ENCODE measurements at regions not wholly inside any gene's neighbourhood (a gene's known extent, or its start where the extent isn't known, plus 50 kb on each side); places are given as distances from the start of the nearest gene placed in this dataset.

DNA sequence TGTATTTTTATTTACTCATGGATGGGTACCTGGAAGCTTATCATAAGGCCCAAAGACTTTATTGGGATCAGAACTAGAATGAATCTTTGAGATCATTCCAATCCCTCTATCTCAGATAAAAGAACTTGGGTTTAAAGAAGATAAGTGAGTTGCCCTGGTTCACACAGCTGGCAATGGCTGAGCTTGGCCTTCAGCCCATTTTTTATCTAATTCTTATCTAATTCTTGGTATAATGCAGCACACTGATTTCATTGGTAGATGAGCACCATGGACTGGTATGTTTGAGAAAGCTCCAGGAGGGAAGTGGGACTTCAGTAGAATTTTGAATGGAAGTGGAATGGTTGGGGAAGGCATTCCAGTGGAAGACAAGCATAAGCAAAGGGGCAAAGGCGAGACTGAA lies 558.9 kb downstream of the REEP3 start:
- CTCF ChIA-PET, result no interaction called here
- POLR2A ChIA-PET (ENCODE audit: low non-redundant PET), result no interaction called here

DNA sequence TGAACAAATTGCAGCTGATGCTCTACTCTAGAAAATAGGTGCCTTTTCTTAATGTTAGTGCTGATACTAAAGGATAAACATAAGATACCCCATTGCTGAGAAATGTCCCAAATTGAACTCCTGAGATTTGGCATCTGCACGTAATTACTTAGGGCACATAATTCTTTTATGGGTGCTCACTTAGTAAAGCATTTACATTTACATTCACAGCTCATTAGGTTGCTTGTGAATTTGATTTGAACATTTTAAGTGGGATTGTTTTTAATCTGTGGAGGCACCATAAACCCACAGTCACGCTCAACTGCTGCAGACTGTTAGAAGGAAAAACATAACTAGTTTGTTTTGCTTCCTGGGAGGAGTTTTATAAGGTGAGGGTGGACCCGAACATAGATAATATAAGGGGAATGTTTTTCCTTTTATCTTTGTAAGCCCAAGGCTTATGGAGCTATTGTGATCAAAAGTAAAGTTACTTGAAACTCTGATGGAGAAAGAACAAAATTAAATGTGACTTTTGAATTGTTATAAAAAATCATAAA lies 560.8 kb downstream of the REEP3 start:
- no peak overlapping the region for H3K4me3 ChIP-seq (ENCODE audit: low read depth, low read length, poor library complexity, severe bottlenecking)
- POLR2A ChIA-PET (ENCODE audit: low non-redundant PET), result no interaction called here
- no TSS peak for BruUV-seq (replicated peaks)
- H3K36me3 ChIP-seq (ENCODE audit: insufficient read depth, low read length, poor library complexity, severe bottlenecking), result no peaks in the 10 kb centered on the region
- no peaks in the 10 kb centered on the region for H3K9me3 ChIP-seq (ENCODE audit: low read depth, low read length, poor library complexity, severe bottlenecking)
- no peaks in the 10 kb centered on the region for H3K4me1 ChIP-seq (ENCODE audit: insufficient read depth, low read length, poor library complexity, severe bottlenecking)
- no peak overlapping the region for H3K27ac ChIP-seq (ENCODE audit: low read depth, low read length, poor library complexity, severe bottlenecking)
- CTCF ChIA-PET, result no interaction called here
- TF ChIP-seq, protein P1, sequence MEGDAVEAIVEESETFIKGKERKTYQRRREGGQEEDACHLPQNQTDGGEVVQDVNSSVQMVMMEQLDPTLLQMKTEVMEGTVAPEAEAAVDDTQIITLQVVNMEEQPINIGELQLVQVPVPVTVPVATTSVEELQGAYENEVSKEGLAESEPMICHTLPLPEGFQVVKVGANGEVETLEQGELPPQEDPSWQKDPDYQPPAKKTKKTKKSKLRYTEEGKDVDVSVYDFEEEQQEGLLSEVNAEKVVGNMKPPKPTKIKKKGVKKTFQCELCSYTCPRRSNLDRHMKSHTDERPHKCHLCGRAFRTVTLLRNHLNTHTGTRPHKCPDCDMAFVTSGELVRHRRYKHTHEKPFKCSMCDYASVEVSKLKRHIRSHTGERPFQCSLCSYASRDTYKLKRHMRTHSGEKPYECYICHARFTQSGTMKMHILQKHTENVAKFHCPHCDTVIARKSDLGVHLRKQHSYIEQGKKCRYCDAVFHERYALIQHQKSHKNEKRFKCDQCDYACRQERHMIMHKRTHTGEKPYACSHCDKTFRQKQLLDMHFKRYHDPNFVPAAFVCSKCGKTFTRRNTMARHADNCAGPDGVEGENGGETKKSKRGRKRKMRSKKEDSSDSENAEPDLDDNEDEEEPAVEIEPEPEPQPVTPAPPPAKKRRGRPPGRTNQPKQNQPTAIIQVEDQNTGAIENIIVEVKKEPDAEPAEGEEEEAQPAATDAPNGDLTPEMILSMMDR (conservative IDR thresholded peaks at IDR 0.05; ENCODE audit: low read depth, low read length), result no peak
- no peak for TF ChIP-seq EZH2 (IDR thresholded peaks at IDR 0.05; ENCODE audit: borderline replicate concordance, low read depth, low read length, poor library complexity, severe bottlenecking)
- DNase-seq (ENCODE audit: low spot score), result no peak
- intact Hi-C loops (cut with micrococcal nuclease; ENCODE audit: unreplicated experiment), result no loop called here
- peaks cover 4% of the 10 kb centered on the region for H3K27me3 ChIP-seq (replicated peaks; ENCODE audit: insufficient read depth, low read depth, low read length, poor library complexity)

More for the DNA sequence above, 558.9 kb downstream of the REEP3 start:
- no peaks in the 10 kb centered on the region for H3K9me3 ChIP-seq (ENCODE audit: low read depth, low read length, poor library complexity, severe bottlenecking)
- peaks cover 4% of the 10 kb centered on the region for H3K27me3 ChIP-seq (replicated peaks; ENCODE audit: insufficient read depth, low read depth, low read length, poor library complexity)
- no peak overlapping the region for H3K4me3 ChIP-seq (ENCODE audit: low read depth, low read length, poor library complexity, severe bottlenecking)
- TF ChIP-seq, protein P1 (conservative IDR thresholded peaks at IDR 0.05; ENCODE audit: low read depth, low read length), result no peak
- TF ChIP-seq EZH2 (IDR thresholded peaks at IDR 0.05; ENCODE audit: borderline replicate concordance, low read depth, low read length, poor library complexity, severe bottlenecking), result no peak
- intact Hi-C loops (cut with micrococcal nuclease; ENCODE audit: unreplicated experiment), result no loop called here
- BruUV-seq (replicated peaks), result no TSS peak
- no peaks in the 10 kb centered on the region for H3K4me1 ChIP-seq (ENCODE audit: insufficient read depth, low read length, poor library complexity, severe bottlenecking)
- H3K36me3 ChIP-seq (ENCODE audit: insufficient read depth, low read length, poor library complexity, severe bottlenecking), result no peaks in the 10 kb centered on the region
- no peak overlapping the region for H3K27ac ChIP-seq (ENCODE audit: low read depth, low read length, poor library complexity, severe bottlenecking)
- no peak for DNase-seq (ENCODE audit: low spot score)

DNA sequence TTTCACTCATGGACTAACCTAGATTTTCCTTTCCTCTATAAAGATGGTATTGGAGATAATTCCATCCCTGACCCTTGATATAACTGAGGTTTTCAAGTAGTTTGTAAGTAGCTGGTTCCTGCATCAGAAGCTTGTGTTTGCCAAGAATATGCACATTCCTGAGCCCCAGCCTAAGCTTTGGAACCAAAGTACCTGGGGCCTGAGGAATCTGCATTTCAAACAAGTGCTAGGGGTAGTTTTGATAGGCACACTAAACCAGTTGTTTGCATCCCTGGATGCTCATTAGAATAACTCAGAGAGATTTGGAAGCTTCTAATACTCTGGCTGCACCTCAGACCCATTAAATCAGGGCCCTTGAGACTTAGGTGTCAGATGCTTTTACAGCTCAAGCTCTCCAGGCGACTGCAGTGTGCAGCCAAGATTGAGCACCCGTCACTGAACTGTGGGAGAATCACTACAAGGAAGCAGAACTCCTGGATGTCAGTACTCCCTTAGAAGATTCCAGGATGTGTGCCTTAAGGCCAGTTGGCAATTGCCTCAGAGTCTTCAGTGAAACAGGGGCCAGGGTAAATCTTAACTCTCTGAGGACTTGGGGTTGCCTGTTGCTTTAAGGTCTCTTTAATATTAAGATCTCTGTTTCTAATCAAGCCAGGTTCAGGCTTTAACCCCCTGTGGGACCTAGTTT lies 565.0 kb downstream of the REEP3 start:
- no peak overlapping the region for H3K4me3 ChIP-seq (ENCODE audit: low read depth, low read length, poor library complexity, severe bottlenecking)
- H3K4me1 ChIP-seq (ENCODE audit: insufficient read depth, low read length, poor library complexity, severe bottlenecking), result no peaks in the 10 kb centered on the region
- DNase-seq (ENCODE audit: low spot score), result no peak
- intact Hi-C loops (cut with micrococcal nuclease; ENCODE audit: unreplicated experiment), result no loop called here
- H3K27ac ChIP-seq (ENCODE audit: low read depth, low read length, poor library complexity, severe bottlenecking), result no peak overlapping the region
- no peaks in the 10 kb centered on the region for H3K9me3 ChIP-seq (ENCODE audit: low read depth, low read length, poor library complexity, severe bottlenecking)
- no peaks in the 10 kb centered on the region for H3K36me3 ChIP-seq (ENCODE audit: insufficient read depth, low read length, poor library complexity, severe bottlenecking)
- ChIA-PET CTCF (no interaction called here), POLR2A (ENCODE audit: low non-redundant PET) (no interaction called here)
- TF ChIP-seq, protein P1 (conservative IDR thresholded peaks at IDR 0.05; ENCODE audit: low read depth, low read length), result no peak
- TF ChIP-seq EZH2 (IDR thresholded peaks at IDR 0.05; ENCODE audit: borderline replicate concordance, low read depth, low read length, poor library complexity, severe bottlenecking), result no peak
- H3K27me3 ChIP-seq (replicated peaks; ENCODE audit: insufficient read depth, low read depth, low read length, poor library complexity), result no peaks in the 10 kb centered on the region
- BruUV-seq (replicated peaks), result no TSS peak

All from A673 (cell line).